Stimulated activated CD8-positive, alpha-beta memory T cell treated with anti-CD3 and anti-CD28 coated beads, Interleukin-15, amount 100 ng/mL, for 48 hours (primary cell): ENCODE measurements at regions not wholly inside any gene's neighbourhood (a gene's known extent, or its start where the extent isn't known, plus 50 kb on each side); places are given as distances from the start of the nearest gene placed in this dataset.

Source experiments
- DNase-seq, 2 donors: peaks; one replicate each; pipeline ENCODE4 v3.0.0-alpha.2; 2020; ENCODE audit warnings: low read depth in 2 of 2

DNA sequence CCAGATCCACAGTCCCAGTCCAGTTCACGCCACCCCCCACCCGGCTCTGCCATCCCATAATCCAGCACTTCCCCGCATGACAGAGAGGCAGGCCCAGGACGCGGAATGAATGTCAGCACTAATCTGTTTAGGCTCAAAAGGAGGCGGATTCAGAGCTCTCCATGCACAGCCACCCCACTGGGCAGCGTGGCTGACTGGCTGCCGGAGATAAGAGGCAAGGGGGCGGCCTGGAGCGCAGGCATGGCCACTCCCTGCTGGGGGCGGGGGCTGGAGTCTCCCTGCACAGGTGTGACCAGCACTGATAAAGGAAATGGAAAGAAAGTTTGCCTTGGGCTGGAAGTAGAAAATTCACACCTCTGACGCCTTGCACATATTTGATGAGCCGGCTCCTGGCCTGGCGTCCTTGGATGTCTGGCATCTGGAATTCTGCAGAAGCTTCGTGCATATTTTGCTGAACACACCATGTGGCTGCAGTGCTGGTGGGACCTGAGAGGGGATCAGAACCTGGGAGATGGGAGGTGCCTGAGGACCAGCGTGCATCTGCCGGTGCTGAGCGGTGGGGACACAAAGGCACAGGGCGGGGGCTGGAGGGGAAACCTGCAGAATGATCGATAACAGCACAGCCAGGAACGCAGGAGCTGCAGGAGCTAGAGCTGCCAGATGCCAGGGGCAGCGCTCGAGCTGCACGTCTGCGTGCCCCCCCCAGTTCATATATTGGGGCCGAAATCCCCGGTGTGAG is 344.4 kb downstream of the CTTN start:
- no peak for DNase-seq

DNA sequence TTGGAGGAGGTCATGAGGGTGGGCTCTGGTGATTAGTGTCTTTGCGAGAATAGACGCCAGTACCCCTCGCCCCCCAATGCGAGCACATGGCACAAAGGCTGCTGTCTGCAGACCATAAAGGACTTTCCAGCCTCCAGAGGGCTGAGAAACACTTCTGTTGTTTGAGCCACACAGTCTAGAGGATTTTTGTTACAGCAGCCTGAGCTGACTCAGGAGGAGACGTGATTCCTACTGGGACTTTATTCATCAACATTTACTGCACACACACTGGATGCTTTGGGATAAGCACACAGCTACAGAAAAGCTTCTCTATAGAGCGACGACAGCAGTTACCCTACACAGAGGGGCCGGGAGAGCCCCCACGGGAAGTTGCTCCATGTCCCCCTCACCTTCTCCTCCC is 345.0 kb downstream of the CTTN start:
- no peak for DNase-seq

DNA sequence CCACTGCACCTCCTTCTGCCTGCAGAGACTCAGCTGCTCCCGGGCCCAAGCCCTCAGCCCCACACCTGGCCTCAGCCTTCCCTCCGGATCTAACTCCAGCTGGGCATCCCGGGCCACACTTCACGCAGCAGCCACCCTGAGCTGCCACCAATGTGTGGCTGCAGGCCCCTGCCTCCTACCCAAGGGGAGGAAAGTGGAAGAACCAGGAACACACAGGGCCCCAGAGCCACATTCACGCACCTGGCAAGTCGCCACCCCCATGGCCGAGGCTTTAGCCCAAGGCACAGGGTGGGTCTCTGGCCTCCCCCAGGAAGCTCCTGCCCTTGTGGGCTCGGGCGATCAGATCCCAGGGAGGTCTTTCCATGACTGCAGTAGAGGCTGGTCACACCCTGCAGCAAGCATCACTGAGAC is 345.6 kb downstream of the CTTN start:
- no peak for DNase-seq

DNA sequence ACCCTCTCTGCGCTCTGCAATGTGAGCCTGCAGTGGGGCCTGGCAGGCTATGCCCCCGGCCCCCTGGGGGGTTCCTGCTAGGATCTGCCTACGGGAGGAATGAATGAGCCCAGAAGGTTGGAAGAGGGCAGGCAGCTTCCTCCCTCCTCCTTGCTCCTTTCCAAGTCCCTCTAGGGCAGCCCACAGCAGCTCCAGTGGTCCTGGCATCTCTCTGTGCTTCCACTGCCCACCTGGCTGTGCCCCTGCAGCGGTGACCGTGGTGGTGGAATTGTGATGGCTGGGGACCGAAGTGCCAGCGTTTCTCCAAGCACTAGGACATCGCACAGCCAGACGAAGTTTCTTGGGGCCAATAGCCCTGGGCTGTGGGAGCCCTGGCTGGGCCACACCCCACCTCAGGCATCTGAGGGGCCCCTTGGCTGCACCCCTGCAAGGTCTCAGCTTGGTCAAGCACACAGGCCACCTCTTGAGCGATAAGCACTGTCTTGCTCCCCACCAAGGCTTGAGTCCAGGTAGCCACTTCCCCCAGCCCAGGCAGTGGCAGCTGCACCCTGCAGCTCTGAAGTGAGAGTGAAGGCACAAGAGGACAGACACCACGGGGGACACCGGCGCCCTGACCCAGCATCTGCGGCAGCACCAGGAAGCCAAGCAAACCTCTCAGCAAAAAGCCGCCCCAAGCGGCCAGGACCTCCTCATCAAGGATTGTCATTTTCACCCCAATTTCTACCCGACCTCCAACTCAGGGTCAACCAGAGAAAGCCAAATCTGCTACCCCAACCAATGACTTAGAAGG is 346.3 kb downstream of the CTTN start:
- no peak for DNase-seq

DNA sequence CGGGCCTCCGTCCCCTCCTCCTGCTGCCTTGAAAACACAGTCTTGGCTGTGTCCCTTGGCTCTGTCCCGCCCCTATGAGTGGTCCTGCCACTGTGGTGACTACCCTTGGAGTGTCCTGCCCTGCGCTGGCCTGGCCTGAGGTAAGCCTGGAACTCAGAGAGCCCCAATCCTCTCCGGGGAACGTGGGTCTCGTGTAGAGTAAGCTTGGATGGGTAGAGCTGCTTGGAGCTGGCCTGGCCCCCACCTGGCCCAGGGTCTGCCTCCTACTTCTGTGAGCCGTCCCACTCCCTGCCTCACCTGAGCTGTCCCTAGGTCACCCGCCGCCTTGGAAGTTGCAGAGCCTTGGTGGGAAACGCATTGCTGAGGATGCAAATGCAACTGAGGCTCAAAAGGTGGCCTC is 347.1 kb downstream of the CTTN start:
- no peak for DNase-seq

DNA sequence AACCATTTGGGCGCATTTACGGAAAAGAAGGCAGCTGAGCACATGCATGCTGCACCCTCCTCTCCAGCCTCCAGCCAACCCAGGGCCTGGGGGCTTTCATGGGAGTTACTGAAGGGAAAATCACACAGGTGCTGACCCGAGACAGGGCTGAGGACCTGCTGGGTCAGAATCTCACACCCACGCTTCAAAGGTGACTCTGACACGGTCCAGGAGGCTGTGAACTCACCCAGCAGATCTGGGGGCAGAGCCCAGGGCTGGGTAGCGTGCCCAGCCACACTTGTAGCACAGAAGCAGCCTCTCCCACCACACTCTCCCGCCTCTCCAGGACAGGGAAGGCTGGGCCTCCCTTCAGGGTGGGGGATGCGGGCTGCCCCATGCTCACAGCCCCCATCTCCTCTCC is 347.6 kb downstream of the CTTN start:
- no peak for DNase-seq

DNA sequence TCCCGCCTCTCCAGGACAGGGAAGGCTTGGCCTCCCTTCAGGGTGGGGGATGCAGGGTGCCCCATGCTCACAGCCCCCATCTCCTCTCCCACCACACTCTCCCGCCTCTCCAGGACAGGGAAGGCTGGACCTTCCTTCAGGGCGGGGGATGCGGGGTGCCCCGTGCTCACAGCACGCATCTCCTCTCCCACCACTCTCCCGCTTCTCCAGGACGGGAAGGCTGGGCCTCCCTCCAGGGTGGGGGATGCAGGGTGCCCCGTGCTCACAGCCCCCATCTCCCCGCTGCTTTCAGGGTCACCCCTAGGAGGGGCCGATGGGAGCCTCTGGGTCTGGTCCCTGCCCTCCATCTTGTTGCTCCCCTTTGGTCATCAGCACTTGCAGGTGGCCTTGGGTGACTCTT is 348.0 kb downstream of the CTTN start:
- DNase-seq = no peak

DNA sequence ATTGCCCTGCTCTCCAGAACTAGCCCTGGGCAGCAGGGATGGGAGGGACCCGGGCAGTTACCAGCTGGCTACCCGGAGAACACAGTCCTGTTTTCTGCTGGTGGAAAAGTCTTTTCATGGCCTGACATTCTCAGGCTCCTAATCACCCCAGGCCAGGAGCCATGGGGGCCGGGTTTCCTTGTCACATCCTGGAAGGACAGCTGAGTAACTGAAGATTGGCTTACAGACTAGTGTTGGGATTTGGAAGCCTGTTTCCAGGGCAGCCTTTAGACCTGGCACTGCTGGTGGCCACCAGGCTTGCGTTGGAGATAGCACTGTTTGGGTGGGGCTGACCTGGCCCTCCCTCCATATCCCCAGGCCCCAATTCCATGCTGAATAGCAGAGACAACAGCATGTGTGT is 349.0 kb downstream of the CTTN start:
- DNase-seq = no peak

DNA sequence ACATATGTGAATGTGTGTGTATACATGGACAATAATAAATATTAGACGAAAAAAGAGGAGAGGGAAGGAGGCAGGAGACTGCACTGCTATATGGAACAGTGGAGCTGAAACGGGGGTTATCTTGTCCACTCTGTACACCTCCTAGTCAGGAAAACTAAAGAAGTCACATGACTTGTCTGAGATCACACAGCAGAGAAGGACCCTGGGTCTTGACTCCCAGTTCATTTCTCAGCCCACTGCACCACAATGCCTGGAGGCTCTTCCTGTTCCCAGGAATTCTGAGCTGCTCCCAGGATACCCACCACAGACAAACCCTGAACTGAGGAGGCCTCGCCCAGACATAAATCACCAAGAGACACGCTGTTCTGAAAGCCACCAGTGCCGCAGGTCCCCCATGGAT is 349.6 kb downstream of the CTTN start:
- no peak for DNase-seq

DNA sequence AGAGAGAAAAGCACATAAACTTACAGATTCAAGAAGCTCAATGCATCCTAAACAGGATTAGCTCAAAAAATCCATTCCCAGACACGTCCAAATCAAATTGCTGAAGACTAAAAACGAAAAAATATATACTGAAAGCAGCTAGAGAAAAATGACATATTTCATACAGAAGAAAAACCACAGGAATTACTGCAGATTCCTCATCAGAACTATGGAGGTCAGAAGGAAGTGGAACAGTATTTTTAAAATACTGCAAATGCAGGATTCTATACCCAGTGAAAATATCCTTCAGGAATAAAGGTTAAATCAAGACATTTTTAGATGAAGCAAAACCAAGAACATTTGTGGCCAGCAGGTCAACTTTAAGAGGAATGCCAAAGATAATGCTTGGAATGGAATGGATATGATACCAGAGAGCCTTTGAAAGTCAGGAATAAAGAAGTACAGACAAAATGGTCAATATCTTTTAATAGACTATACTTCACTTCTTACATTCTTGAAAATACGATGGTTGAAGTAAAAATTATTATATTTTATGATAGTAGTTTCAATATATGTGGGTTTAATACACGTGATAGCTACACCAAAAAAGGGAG is 352.9 kb downstream of the CTTN start:
- no peak for DNase-seq

DNA sequence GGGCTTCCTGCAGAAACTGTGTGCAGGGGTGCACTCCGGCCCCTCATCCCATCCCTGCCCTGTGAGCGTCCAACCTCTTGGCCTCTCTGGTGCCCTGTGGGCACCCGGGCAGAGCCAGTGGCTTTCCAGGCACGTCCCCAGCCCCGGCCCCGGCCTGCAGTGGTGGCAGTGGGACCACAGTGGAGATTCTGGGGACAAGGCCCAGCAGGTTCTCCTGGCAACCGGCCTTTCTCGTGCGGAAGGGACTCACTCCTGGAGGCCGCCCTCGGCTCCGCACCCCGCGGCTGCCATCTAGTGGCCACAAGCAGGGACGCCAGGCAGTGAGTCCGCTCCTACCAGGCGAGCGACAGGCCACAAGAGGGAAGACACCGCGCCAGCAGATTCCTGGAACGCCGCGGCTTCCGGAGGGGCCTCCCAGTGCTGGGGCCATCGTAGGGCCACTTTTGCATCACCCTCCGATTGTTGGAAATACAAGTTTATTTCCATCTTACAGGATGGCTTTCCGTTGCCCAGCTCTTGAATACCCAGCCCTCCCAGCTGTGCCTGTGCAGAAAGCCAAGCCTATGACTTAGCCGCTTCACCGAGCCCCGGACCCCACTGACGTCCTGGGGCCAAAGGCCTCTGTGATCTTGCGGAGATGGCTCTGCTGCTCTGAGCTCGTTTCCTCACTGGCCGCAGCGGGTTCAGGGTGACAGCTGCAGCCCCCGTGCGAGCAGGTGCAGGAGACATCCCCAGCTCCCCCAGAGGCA is 357.3 kb downstream of the CTTN start:
- DNase-seq = peak; percentile 32 to 48

DNA sequence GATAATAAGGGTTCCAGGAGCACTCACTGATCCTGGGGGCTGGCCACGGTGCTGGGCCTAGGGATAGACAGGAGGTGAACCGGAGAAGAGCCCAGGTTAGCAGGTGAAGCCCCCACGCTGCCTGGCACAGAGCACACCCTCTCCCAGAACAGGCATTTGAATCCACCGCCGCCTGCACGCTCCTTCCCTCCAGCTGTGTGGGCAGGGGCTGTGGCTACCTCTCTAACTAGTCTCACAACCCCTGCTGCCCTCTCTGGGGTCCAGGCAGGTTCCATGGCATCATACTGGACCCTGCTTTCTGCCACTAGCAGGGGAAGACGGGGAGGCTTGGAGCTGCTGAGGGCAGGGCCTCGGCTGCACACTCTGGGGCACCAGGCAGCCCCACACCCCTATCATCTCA is 358.0 kb downstream of the CTTN start:
- no peak for DNase-seq

DNA sequence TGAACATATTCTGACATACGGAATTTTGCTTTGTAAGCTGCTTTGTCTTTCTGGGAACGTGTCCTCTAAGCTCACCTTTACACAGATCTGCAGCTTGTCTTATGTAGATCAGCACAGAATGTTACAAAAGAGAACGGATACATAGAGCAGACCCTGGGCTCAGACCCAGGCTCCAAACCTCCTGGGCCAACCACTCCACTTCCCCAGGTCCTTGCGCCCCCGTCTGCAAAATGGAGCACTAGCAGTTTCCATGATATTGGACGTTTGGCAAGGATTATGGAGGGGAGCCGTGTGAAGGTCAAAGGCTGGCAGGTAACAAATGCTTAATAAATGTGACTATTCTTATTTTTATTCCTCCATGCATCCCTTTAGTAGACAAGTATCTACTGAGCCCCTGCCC is 358.4 kb downstream of the CTTN start:
- no peak for DNase-seq

DNA sequence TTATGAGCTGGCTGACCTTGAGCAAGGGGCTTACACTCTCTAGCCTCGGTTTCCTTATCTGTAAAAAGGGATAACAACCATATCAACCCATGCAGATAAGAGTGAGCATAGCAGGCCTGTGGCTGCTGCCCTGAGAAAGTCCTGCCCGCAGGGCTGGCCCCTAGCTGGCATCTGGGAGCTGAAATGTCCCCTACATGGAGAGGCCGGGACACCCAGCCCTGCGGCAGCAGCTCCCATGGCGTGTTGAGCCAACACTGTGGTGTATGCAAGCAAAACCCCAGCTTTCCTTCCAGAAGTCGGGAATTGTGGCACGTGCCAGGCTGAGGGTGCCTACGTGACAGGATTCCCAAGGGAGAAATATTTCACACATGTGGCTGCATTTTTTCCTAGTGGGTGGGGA is 358.9 kb downstream of the CTTN start:
- no peak for DNase-seq

DNA sequence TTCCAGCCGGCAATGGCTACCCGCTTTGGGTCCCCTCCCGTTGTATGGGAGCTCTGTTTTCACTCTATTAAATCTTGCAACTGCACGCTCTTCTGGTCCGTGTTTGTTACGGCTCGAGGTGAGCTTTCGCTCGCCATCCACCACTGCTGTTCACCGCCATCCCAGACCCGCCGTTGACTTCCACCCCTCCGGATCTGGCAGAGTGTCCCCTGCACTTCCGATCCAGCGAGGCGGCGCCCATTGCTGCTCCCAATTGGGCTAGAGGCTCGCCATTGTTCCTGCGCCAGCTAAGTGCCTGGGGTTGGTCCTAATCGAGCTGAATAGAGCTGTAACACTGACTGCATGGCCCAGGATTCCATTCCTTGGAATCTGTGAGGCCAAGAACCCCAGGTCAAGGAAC is 359.9 kb downstream of the CTTN start:
- no peak for DNase-seq

DNA sequence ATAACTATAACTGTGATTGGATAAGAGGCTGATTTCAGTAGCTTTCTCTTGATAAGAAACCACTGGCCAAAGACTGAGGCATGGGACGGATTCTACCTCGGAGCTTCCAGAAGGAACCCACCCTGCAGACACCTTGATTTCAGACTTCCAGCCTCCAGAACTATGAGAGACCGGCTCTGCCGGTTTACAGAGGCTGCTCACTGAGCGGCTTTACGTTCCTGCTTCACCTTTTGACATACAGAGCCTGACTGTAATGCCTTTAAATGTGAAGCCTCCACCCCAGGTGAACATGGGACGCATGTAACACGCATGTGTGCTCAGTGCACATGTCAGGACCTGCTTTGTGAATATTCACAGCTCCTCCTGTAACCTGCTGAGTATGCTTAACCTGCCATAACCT is 361.5 kb downstream of the CTTN start:
- DNase-seq = no peak

DNA sequence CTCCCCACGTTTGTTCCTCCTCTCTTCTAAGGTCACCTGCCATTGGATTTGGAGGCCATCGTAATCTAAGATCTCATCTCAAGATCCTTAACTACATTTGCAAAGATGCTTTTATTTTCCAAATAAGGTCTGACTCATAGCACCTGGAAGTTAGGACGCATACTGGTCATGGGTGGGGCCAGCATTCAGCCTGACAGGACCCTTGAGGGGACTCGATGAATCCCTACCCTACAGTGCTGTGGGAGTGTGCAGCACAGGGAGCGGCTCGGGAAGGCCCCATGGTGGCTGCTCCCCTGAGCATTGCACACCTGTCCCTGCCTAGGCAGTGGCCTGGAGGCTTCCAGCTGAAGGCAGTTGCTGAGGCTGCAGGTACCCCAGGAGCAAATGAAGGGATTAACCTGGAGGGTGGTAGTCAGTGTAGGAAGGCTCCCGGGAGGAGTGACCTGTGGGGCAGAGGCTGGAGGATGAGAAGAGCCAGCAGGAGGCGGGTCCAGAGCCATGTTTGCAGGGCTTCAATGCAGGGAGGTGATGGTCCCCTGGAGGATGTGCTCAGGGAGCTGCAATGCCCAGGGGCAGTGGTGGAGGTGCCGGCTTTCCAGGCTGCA is 362.2 kb downstream of the CTTN start:
- no peak for DNase-seq

DNA sequence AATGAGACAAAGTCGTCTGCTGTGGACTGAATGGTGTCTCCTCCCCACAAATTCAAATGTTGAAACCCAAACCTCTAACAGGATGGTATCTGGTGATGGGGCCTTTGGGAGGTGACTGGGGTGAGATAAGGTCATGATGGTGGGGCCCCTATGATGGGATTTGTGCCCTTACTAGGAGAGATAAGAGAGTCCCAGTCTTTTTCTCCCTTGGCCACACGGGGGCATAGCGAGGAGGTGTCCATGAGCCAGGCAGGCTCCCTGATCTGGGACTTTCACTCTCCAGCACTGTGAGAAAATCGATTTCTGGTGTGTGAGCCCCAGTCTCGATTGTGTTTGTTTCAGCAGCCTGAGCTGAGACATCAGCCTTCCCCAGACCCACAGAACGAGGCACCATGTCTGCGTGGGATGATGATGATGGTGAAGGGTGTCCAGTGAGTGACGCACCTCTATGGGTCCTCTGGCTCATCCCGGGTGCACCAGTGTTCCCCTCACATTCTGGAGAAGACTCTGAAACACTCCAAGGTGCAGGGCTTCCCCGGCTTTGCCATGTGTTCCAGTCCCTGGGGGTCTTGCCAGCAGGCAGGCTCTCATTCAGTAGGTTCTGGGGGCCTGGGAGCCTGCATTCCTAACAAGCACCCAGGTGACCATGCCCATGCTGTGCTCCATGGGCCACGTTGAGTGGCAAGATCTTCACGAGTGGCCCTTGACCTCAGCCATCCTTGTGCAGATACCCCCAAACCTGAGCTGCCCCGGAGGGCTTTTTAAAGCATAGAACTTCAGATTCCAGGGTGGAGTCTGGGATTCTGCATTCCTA is 363.0 kb downstream of the CTTN start:
- DNase-seq = no peak

DNA sequence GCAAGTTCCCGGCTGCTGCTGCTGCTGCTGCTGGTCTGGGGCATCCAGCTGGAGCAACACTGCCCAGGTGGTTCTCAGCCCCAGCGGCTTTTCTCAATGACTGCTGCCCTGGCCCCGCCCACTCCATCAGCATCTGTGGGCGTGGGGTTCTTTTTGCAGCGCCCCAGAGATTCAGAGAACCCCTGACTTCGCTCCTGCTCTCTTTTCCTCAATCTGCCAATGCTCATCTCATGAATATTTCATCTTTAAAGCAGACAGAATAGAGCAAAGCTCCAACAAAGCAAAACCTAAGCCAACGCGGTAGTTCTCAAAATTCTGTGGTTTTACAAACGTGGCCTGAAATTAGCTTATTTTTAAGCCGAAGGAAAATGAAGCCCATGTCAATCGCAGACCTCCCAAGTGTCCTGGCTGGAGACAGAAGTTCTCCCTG is 363.6 kb downstream of the CTTN start:
- no peak for DNase-seq

DNA sequence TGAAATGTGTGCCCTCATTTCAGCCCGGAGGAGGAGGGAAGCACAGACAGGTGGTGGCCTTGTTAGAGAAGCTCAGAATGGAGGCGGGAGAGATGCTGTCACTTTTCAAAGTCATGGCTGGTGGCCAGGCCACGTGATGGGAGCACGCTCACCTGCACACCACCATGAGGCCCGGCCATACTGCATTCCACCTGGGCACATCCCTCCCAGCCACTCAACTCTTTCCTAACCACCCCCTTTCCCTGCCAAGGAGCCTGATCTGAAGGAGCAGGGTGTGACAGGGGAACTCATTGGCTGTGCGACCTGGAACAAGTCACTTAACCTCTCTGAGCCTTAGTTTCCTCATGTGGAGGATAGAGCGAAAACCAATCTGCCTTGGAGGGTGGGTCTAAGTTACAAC is 364.5 kb downstream of the CTTN start:
- no peak for DNase-seq

DNA sequence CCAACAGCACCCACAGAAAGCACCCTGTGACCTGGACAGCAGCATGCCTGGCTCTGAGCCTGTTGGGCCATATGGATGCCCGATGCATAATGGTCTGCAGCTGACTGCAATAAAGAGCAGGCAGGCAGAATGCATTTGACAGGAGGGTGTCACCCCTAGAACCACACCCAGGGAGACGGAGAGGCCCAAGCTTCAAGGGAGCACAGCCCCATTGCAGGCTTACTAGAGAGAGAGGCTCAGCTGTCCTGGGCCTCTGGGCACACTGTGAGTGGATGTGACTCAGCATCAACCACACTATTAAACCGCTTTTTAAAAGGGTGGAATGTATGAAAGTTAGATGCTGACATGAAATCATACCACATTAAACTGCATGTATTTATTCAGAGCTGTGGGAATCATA is 365.3 kb downstream of the CTTN start:
- no peak for DNase-seq
